Globus pallidus (tissue), 1 donor: ENCODE measurements at regions not wholly inside any gene's neighbourhood (a gene's known extent, or its start where the extent isn't known, plus 50 kb on each side); places are given as distances from the start of the nearest gene placed in this dataset.
"Not testable (repeated sequence)": the region's sequence is repeated elsewhere in the genome, so short reads cannot be mapped to it uniquely, and the experiment has no call there.

Source experiments
- DNase-seq: peaks from one replicate; pipeline ENCODE4 v3.0.0-alpha.2; 2015; ENCODE audit warnings: low spot score

DNA sequence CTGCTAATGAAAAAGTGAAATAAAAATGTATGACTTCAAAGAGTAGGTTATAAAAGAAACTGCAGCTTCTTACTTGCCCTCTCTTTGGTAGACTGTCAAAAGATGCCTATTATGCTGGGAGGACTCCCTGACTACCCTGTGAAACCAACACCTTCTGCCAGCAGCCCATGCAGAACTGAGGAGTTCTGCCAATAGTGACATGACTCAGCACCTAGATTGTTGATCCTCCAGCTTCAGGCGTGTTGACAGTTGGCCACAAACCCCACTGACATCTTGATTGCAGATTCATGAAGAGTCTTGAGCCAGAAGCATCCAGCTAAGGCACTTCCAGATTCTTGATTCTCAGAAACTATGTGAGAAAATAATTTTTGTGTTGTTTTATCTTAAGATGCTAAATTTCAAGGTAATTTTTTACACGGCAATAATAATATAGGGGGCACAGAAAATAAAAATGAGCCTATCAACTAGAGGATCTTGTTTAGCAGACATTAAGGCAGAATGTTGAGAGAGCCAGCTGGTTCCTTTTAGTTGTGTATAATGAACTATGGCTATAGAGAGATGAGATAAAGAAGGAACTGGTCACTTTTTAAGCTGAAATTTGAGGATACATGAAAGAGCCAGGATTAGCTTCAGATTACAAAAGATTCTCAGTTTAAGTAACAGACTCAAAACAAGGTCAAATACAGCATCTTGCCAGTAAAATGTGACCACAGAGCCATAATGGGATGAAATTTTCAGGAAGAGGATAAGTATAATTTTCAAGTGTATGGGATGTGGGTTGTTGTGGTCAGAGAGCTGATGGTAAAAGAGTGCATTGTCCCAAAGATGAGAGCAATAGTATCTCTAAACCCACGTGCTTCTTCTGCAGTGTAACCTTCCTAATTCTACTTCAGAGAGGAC lies 588.7 kb upstream of the CBLB start:
- peak; percentile 23 for DNase-seq

DNA sequence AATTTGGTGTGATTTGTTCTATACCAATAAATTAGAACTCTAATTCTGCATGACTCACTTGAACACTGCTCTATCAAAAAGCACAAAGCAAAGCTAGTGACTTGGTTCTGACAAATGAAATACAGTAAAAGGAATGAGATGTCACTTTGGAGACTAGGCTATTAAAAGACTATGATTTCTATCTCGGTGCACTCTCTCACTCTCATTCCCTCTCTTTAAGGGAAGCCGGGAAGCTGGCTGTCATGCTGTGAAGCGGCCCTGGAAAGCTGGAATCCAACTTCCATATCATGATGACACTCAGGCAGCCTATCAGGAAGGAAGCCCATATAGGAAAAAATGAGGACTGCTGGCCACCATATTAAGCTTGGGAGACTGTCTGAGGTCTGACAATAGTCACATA lies 590.1 kb upstream of the CBLB start:
- DNase-seq, result no peak

DNA sequence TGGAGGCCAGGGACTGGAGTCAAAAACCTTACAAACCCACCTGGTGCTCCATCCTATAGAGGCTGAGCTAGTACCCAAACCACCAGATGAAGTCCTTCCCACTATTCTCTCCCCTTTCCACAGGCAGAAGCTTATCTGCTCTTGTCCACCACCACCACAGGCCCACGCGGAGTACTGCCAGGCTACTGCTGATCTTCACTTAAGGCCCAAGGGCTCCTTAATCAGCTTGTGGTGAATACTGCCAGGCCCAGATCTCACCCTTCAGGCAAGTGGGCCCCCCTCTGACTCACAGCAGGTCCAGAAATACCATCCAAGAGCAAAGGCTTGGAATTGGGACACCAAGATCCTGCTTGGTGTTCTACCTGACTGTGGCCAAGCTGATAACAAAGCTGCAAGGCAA lies 598.1 kb upstream of the CBLB start:
- DNase-seq, result no peak

DNA sequence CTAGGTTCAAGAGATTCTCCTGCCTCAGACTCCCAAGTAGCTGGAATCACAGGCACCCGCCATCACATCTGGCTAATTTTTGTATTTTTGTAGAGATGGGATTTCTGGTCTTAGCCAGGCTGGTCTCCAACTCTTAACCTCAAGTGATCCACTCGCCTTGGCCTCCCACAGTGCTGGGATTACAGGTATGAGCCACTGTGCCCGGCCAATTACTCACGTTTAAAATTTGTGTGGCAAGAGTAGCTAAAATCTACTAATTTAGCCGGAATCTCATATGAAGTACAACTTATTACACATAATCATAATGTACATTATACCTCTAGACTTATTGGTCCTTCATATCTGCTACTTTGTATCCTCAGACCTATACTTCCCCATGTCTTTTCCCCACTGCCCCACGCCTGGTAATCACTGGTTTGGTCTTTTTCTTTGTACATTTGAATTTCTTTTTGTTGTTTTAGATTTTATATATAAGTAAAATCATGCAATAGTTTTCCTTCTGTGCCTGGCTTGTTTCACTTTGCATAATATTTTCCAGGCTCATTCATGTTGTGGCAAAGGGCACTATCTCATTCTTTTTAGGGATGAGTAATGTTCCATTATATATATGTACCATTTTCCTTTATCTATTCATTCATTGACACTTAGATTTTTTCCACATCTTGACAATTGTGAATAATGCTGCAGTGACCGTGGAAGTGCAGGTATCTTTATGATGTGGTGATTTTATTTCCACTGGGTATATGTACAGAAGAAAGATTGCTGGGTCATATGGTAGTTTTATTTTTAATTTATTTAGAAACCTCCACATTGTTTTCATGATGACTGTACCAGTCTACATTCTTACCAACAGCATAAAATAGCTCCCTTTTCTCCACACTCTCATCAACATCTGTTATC lies 605.0 kb upstream of the CBLB start:
- no peak for DNase-seq

DNA sequence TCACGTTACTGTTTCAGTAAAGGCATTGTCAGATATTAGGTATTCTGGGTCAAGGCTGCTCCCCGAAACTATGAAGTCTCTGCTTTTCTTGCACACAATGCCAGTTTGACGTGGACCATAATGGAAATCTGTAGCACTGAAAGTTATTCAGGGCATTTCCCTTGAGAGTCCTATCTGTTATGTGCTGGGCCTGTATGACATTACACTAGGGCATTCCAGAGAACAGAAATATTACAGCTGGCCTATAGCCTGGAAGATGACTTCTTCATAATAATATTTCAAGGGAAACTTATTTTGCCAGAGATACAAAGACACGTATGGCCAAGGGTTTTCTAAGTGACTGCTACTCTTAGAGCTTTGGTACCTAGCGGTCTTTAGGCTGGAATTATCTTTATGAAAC lies 613.6 kb upstream of the CBLB start:
- no peak for DNase-seq

DNA sequence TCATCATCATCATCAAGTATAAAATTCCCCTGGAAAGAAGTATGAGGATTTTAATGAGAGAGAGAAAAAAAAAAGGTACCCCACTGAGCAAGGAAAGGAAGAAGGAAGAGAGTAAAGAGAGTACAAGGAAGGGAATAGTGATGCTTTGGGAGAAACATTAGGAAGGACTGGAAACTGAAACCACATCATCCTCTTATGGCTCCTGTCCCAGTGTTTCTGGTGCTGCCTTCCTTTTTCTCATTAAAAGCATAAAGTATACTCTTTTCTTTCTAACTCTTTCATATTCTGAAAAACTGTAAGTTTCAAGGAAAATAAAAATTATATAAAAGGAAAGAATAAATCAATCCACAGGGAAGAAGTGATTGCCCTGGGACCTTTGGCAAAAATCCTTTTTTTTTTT lies 616.4 kb upstream of the CBLB start:
- DNase-seq, result no peak

DNA sequence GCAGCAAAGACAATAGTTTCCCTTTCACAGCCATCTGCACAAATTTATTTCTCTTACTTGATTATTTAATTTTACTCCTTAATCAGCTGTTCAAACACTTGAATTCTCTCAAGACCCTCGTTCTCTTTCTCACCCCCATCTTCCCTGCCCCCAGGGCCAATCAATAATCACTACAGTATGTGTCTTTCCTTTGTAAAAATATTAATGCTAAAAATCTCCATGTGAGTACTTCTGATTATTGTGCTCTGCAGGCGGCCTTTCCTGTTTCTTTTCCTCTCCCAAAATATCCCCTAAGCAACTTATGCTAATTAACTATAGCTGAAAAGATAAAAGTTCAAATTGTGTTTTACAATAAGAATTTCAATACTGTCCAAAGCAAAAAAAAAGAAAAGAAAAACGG lies 617.0 kb upstream of the CBLB start:
- DNase-seq, result no peak

DNA sequence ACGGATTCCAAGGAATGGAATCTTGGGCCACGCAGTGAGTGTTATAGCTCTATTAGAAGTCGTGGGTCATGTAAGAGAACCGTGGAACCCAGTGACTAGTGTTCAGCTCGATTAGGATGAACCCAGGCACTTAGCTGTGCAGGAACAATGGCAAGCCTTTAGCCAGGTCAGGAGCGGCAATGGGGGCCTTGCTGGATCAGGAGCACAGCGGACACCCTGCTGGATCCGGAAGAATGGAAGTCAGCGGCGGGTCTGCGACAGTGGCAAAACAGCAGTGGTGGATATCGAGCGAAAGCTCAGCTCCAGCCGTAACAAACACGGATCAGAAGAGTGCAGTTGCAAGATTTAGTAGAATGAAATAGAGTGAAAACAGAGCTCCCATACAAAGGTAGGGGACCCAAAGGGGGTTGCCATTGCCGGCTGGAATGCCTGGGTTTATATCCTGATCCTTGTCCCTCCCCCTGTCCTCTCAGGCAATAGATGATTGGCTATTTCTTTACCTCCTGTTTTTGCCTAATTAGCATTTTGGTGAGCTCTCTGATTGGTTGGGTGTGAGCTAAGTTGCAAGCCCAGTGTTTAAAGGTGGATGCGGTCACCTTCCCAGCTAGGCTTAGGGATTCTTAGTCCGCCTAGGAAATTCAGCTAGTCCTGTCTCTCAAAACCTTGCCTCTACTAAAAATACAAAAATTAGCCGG lies 618.3 kb upstream of the CBLB start:
- DNase-seq, result not testable (repeated sequence)

DNA sequence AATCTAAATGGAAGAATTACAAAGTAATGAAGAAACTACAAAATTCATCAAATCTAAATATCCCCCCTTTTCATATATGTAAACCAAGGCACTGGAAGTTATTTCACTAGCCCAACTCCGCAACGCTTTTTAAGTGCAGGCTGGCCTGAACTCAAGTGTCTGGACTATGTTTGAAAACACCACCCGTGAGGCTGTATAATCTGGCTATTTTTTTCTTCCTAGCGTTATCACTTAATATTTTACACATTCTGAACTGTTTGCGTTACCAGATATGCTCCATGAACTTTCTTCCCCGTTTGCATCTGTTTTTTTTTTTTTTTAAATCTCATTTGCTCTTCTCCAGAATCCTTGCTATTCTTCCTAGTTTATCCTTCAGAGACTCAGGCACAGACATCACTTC lies 619.5 kb upstream of the CBLB start:
- DNase-seq, result no peak

DNA sequence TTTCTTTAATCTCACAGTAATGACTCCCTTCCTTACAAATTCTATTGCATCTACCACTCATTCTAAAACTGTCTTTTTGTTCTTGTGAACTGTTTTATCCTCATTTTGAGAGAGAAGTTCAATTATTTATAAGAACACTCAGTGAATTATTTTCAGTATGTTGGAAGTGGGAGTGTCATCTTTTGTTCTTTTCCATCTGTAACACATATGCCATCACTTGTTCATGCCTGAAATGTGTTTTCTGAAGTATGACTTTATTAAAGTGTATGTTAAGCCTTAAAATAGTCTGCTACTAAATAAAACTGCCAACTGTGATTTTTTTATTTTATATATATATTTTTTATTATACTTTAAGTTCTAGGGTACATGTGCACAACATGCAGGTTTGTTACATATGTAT lies 623.0 kb upstream of the CBLB start:
- no peak for DNase-seq

DNA sequence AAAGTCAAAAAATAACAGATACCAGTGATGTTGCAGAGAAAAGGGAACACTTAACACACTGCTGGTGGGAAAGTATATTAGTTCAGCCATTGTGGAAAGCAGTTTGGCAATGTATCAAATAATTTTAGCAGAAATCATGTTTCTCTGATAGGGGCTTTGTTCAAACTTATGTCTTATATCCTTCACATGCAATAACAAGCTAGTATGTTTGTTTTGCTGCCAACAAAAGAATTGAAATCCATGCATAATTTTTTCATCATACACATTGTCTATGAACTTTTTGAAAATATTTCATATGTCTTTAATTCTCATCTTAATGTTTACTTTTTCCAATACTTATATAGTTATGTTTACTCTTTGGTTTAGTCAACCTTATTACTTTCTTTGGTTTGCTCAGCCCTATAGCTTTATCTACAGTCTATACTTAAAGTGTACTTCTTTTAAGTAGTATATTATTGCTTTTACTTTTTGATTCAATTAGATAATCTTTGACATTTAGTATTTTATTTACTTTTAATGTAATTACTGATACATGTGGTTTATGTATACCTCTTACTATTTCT lies 639.6 kb upstream of the CBLB start:
- no peak for DNase-seq

DNA sequence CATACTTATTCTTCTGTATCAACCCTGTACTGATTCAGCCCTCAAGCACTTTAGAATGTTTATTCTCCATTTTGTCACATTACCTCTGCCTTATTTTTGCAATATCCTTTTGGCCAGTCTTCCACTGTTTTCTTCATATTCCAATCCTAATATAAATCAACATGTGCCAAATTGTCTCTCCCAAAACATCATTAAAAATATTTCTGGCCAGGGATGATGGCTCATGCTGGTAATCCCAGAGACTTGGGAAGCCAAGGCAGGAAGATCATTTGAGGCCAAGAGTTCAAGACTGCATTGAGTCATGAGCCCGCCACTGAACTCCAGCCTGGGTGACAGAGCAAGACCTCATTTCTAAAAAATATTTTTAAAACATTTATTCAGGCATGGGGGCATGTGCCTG lies 641.4 kb upstream of the CBLB start:
- DNase-seq, result no peak

DNA sequence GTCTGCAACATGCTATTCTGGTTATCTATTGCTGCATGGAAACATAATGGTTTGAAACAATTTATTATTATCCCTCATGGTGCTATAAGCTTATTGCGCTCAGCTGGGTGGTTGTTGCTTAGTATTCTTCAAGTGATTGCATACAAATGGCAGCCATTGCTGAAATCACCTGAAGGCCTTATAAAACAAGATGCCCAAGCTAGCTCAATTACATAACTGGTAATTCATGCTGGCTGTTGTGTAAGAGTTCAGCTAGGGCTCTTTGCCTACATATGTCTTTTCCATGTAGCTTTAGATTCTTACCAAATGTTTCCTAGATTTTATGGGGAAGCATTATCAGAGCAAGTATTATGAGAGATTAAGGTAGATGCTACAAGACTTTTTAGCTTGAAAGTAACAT lies 644.0 kb upstream of the CBLB start:
- DNase-seq, result no peak

DNA sequence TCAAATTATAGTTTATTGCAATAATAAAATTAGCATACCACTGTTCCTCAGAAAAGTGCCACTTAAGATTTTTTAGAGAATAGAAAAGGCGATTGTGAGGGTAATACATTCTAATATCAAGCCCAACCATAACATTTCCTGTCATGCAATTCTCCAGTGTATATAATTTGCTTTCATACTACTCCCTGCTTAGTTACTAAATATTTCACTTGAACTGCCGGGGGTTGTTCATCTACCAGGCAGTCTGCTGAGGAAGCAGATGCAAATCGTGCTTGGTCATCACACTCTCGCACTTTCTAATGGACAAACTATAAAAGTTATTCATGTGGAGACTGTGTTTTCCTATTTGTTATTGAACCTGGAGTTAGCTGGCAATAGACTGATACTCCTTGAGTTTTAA lies 645.6 kb upstream of the CBLB start:
- DNase-seq, result no peak

DNA sequence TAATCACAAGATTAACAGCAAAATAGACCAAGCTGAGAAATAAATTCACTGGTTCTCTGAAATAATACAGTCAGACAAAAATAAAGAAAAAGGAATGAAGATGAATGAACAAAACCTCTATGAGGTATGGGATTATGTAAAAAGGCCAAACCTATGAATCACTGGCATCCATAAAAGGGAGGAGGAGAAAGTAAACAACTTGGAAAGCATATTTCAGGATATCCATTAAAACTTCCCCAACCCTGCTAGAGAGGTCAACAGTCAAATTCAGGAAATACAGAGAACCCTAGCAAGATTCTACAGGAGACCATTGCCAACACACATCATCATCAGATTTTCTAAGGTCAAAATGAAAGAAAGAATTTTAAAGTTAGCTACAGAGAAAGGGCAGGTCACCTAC lies 649.7 kb upstream of the CBLB start:
- no peak for DNase-seq

DNA sequence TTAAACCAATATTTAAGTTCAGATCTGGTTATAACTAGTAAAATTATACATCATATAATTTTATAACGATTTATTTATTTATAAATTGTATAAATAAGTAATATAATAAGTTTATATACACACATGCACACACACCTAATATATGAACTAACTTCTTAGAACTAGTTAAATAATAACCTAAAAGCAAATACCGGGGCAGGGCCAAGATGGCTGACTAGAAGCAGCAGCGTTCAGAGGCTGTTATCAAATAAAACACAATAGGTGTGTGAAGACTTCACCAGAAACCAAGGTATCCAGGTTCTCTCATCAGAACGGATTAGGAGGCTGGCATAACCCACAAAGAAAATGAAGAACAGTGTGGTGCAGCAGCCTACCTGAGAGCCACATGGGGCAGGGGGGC lies 653.6 kb upstream of the CBLB start:
- no peak for DNase-seq

DNA sequence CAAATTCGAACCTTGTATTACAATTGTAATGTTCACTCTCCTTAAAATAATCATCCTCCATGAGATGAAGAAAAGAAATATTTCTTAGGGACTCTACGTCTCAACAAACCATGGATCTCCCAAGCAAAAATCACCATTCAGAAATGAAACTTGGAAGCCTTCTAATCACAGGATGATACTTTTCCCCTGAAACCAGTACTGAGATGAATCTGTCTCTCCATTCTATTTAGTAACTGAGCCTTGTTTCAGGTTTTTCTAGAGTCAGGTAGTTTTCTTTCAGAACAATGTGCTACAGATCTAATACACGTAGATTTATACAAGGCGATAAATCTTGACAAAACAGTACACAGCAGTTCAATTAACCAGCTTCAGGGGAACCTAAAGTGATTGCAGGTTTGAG lies 660.1 kb upstream of the CBLB start:
- DNase-seq, result no peak

DNA sequence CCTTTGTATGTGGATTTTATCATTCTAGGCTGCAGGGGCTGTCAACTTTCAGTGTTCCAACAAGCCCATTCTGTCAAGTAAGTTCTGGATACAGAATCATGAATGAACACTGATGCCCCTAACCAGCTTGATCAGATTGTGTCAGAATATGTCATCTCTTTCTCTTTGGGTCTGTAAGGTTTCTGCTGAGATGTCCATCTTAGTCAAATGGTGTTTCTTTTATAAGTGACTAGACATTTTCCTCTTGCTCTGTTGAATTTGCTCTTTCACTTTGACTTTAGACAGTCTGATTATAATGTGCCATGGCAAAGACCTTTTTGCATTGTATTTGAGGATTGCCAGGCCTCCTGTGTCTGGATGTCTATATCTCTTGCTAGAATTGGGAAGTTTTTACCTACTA lies 660.9 kb upstream of the CBLB start:
- DNase-seq, result no peak

DNA sequence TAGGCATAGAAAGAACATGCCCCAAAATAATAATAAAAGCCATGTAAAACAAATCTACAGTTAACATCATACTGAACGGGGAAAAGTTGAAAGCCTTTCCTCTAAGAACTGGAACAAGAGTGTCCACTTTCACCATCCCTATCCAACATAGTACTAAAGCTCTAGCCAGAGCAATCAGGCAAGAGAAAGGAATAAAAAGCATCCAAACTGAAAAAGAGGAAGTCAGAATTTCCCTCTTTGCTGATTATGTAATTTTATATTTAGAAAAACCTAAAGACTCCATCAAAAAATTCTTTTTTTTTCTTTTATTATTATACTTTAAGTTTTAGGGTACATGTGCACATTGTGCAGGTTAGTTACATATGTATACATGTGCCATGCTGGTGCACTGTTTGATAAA lies 661.6 kb upstream of the CBLB start:
- no peak for DNase-seq

DNA sequence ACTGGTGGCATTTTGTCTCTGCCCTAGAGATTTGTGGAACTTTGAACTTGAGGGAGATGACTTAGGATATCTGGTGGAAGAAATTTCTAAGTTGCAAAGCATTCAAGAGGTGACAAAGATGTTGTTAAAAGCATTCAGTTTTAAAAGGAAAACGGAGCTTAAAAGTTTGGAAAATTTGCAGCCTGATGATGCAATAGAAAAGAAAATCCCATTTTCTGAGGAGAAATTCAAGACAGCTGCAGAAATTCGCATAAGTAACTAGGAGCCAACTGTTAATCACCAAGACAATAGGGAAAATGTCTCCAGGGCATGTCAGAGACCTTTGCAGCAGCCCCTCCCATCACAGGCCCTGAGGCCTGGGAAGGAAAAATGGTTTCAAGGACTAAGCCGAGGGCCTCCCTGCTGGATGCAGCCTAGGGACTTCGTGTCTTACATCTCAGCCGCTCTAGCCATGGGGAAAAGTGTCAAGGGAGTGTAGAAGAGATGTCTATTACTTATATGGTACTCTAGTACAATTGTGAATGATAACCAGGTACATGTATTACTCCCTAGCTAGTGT lies 663.0 kb upstream of the CBLB start:
- not testable (repeated sequence) for DNase-seq

DNA sequence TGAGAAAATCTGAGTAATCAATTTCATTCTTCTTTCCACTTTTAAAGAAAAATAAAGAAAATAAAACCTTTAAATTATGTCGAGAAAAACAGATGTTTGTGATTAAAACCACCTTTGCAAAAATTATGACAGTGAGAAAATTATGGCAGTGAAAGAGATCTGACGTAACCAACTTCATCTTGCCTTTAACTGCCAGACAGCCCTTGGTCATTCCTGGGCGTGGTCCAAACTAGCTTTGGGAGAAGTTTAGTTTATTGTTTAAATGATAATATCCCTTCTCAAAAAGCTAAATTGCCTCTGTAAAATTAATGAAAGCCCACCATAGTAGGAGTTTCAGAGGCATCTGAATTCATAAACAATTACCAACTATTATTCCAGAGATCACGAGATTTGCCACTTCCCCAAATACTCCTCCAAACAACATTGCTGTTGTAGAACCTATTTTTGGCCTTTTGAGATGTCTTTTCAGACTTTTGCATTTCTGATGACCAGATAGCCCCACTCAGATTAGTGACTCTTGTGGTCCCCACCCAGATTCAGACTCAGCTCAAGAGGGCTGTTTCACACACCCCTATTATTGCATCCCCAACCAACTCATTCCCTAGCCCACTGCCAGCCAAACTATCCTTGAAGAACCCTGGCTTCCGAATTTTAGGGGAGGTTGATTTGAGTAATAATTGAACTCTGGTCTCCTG lies 664.4 kb upstream of the CBLB start:
- DNase-seq, result no peak
